GM12891 (cell line): ENCODE measurements at regions not wholly inside any gene's neighbourhood (a gene's known extent, or its start where the extent isn't known, plus 50 kb on each side); places are given as distances from the start of the nearest gene placed in this dataset.

Source experiments
- PAX5 ChIP-seq: IDR thresholded peaks from 2 replicates; pipeline ENCODE4 v1.6.1; 2011; ENCODE audit warnings: low read length, moderate library complexity, mild to moderate bottlenecking; ENCODE audit not compliant: insufficient read depth, severe bottlenecking
- POLR2A ChIP-seq: IDR thresholded peaks from 2 replicates; pipeline ENCODE4 v1.6.1; 2011; ENCODE audit warnings: low read depth, low read length, control low read depth
- POLR2AphosphoS5 ChIP-seq: IDR thresholded peaks from 2 replicates; pipeline ENCODE4 v1.6.1; 2011; ENCODE audit warnings: low read depth, low read length, control low read depth
- SPI1 ChIP-seq: IDR thresholded peaks from 2 replicates; pipeline ENCODE4 v1.6.1; 2011; ENCODE audit warnings: low read depth, low read length, control low read depth
- TAF1 ChIP-seq: IDR thresholded peaks from 2 replicates; pipeline ENCODE4 v1.6.1; 2011; ENCODE audit warnings: low read depth, low read length, control low read depth

DNA sequence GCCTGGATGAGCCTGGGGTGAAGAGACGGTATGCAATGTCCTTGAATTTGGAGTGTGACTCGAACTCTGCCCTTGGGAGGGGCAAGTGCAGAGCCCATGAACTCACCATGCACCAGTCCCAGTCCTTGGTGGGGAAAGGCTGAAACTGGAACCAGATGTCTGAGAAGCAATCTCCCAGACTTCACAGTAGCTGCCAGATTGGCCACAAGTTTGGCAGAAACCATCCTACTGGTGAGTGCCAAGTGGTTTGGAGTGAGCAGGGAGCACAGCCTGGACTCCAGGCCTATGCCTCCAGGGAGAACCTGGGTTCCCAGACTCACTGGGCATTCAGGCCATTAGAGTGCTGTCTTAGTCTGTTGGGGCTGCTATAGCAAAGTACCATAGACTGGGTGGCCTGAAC lies 99.6 kb upstream of the LYZL1 start:
- no peak for TF ChIP-seq POLR2A
- no peak for TF ChIP-seq POLR2AphosphoS5
- TF ChIP-seq TAF1 = no peak
- TF ChIP-seq SPI1 = no peak
- TF ChIP-seq PAX5 = no peak
